ENCODE measurements at regions not wholly inside any gene's neighbourhood (a gene's known extent, or its start where the extent isn't known, plus 50 kb on each side); places are given as distances from the start of the nearest gene placed in this dataset.

GRCh38 chr6:30396833-30397479 is 52.0 kb downstream of the RPP21 start:
- in situ Hi-C loops (cut with HindIII; ENCODE audit: low pct_ligation_motif_present, low pct_unique_long_range_greater_than_20kb, low sequenced_read_pairs), result loop anchor here (25.0 kb wide), 1 partner anchor 160 kb away; no protein-coding TSS in a partner anchor

GRCh38 chr6:30397697-30398096 is 52.7 kb downstream of the RPP21 start:
- in situ Hi-C loops (cut with HindIII; ENCODE audit: low pct_ligation_motif_present, low pct_unique_long_range_greater_than_20kb, low sequenced_read_pairs), result loop anchor here (25.0 kb wide), 1 partner anchor 160 kb away; no protein-coding TSS in a partner anchor
- DNase-seq, result no peak

More at GRCh38 chr6:30396833-30397479, 52.0 kb downstream of the RPP21 start:
- DNase-seq, result peak; percentile 66

GRCh38 chr6:30399390-30400058 is 54.6 kb downstream of the RPP21 start:
- DNase-seq, result peak; percentile 18
- in situ Hi-C loops (cut with HindIII; ENCODE audit: low pct_ligation_motif_present, low pct_unique_long_range_greater_than_20kb, low sequenced_read_pairs), result loop anchor here (25.0 kb wide), 1 partner anchor 162 kb away; no protein-coding TSS in a partner anchor

GRCh38 chr6:30405934-30406333 is 61.0 kb downstream of the RPP21 start:
- no peak for DNase-seq
- in situ Hi-C loops (cut with HindIII; ENCODE audit: low pct_ligation_motif_present, low pct_unique_long_range_greater_than_20kb, low sequenced_read_pairs), result no loop called here

GRCh38 chr6:30409184-30409583 is 64.2 kb downstream of the RPP21 start:
- in situ Hi-C loops (cut with HindIII; ENCODE audit: low pct_ligation_motif_present, low pct_unique_long_range_greater_than_20kb, low sequenced_read_pairs), result no loop called here
- DNase-seq, result no peak

- peak; percentile 39 for DNase-seq
- in situ Hi-C loops (cut with HindIII; ENCODE audit: low pct_ligation_motif_present, low pct_unique_long_range_greater_than_20kb, low sequenced_read_pairs), result no loop called here
Observed at GRCh38 chr6:30411515-30412207, 66.7 kb downstream of the RPP21 start.

- in situ Hi-C loops (cut with HindIII; ENCODE audit: low pct_ligation_motif_present, low pct_unique_long_range_greater_than_20kb, low sequenced_read_pairs), result no loop called here
- no peak for DNase-seq
Observed at GRCh38 chr6:30418448-30418847, 70.9 kb upstream of the HLA-E start.

- in situ Hi-C loops (cut with HindIII; ENCODE audit: low pct_ligation_motif_present, low pct_unique_long_range_greater_than_20kb, low sequenced_read_pairs), result no loop called here
- DNase-seq, result no peak
Observed at GRCh38 chr6:30424549-30424948, 64.8 kb upstream of the HLA-E start.

All from ACHN (cell line).